ENCODE measurements at regions not wholly inside any gene's neighbourhood (a gene's known extent, or its start where the extent isn't known, plus 50 kb on each side); places are given as distances from the start of the nearest gene placed in this dataset.

DNA sequence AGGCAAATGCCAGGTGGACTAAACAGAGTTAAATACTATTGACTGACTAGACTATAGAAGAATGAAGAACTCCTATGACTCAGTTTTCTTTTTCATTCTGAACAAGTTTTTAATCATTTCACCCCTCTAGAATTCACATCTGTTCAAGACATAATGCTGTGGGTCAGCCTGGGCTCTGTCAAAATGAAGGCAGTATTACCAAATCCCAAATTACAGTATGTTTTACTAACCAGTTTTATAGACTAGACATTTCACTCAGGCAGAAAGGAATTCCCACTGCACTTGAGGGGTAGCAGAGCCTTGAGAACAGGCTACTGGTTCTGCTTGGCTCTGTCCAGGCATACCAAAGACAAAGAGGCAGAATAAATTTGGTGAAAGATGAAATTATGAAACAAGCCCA is 511.7 kb downstream of the EPHA4 start:
- no peak for DNase-seq (ENCODE audit: low spot score)

DNA sequence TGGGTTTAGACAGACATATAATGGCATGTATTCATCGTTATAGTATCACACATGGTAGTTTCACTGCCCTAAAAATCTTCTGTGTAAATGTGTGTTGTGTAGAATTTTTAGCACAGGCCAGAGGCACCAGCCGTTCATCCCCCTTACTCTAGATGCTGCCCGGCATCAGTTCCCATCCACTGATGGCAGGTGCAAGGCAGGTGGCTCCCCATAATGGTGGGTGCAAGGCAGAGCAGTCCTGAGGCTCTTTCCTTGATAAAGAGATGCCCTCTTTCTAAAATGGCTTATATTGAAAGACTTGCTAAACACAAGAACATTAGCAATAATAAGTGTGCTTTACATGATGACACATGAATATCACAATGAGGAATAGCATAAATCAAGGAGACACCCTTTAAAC is 508.5 kb downstream of the EPHA4 start:
- DNase-seq (ENCODE audit: low spot score): no peak

DNA sequence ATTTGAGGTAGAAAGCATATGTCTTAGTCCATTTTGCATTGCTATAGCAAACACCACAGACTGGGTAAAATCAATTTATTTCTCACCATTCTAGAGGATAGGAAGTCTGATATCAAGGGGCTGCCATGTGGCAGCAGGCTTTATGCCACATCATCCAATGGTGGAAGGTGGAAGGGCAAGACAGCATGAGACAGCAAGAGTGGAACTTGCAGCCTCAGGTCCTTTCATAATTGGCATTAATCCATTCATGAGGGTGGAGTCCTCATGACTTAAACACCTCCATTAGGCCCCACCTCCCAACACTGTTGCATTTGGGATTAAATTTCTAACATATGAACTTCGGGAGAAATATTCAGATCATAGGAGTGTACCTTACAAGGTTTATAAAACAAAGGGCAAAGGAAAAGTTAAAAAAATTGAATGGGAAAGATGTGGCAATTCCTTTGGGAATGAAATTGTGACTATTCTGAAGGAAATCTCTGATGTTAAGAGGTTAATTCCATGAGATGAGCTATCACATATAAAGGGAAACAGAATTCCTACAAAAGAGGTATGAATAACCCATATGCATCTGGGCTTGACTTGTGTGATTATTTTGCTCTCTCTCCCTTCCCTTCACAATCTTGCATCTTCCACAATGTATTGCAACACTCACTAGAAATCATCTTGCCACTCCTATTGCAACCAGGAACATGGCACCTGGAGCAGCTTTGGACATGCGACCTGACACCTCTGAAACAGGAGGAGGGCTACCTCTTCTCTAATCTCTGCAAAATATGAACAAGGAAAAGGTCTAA is 507.8 kb downstream of the EPHA4 start:
- DNase-seq (ENCODE audit: low spot score): no peak

DNA sequence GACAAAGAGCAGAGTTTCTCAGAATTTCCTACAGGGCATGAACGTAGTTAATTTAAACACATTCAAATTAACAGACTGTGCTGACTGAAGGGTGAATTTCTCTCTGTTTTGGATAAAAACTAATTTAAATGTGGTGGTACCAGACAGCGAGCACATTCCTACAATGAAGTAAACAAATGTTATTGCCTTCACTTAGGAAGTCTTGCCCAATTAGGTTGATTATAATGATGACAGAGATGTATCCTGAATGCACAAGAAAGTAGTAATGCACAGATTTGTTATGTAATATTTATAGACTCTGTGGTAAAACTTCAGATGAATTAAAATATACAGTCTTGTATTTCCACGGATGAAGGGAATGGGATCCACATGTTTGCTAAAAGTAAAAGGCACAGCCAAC is 507.2 kb downstream of the EPHA4 start:
- no peak for DNase-seq (ENCODE audit: low spot score)

DNA sequence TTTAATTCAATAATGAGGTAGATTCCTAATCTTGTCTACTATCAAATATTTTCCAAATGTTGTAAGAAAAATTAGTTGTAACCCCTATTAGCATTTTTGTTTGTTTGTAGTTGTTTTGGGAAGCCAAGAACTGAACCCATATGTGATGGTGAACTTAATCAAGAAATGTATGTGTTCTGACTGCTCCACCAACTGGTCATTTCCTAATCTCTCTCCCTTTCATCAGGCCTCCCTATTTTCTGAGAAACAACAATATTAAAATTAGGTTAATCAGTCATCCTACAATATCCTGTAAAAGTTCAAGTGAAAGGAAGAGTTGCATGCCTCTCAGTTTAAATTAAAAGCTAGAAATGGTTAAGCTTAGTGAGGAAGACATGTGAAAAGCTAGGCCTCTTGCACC is 504.0 kb downstream of the EPHA4 start:
- DNase-seq (ENCODE audit: low spot score): no peak

GRCh38 chr2:221070106-221070505 is 502.0 kb downstream of the EPHA4 start:
- no peak for DNase-seq (ENCODE audit: low spot score)

GRCh38 chr2:221073326-221074049 is 498.6 kb downstream of the EPHA4 start:
- DNase-seq (ENCODE audit: low spot score): no peak

GRCh38 chr2:221074238-221074637 is 497.9 kb downstream of the EPHA4 start:
- DNase-seq (ENCODE audit: low spot score): no peak

- DNase-seq (ENCODE audit: low spot score): no peak
Observed at GRCh38 chr2:221075203-221075602, 496.9 kb downstream of the EPHA4 start.

GRCh38 chr2:221077251-221077650 is 494.9 kb downstream of the EPHA4 start:
- DNase-seq (ENCODE audit: low spot score): no peak

DNA sequence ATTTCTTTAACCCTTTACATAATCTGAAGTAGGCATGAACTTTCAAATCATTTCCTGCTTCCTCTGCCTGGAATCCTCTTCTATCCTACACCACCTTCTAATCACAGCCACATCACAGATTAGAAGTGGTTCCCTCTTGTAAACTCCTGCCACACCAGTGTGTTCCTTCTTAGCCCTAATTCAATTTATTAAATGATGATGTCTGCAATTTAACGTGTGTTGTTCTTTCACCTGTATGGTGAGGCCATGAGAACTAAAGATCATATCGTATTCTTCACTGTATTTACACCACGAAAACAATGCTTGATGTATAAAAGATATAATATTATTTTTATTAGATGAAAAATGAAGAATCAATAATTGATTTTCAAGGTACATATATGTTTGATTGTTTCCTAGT is 494.3 kb downstream of the EPHA4 start:
- DNase-seq (ENCODE audit: low spot score): no peak

GRCh38 chr2:221085341-221085900 is 486.7 kb downstream of the EPHA4 start:
- DNase-seq (ENCODE audit: low spot score): no peak

- no peak for DNase-seq (ENCODE audit: low spot score)
Observed at GRCh38 chr2:221085936-221086335, 486.2 kb downstream of the EPHA4 start.

DNA sequence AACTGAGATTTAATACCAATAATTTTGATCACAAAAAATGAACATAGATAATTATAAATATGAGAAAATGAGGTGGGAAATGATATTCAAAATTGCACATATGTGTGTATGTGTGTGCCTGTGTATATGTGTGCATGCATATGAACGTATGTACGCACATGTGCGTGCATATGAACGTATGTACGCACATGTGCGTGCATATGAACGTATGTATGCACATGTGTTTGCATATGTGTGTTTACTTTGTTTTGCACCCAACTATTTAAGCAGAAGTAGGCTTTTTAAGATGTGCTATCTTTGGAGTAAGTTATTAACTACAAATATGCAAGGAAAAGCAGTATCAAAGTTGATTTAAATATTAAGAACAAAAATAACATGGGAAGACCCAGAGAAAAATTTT is 484.3 kb downstream of the EPHA4 start:
- DNase-seq (ENCODE audit: low spot score): no peak

GRCh38 chr2:221088506-221088905 is 483.6 kb downstream of the EPHA4 start:
- no peak for DNase-seq (ENCODE audit: low spot score)

DNA sequence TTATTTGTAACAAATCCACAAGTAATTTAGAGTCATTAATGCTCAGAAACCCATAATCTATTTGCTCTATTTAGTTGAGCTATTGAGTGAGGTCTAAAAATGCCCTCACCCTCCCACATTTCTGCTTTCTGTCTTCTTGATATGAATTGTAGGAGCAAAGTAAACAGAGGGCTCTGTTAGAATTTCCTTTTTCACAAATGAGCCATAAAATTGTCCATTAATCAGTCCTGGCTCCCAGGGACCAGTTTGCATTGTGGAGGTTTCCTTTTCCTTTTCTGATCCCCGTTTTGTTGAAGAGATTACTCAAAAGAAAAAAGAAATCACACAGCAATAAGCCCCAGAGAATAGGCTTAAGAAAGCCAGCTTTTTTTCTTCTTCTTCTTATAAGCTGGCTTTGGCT is 476.7 kb downstream of the EPHA4 start:
- DNase-seq (ENCODE audit: low spot score): no peak

- no peak for DNase-seq (ENCODE audit: low spot score)
Observed at GRCh38 chr2:221096706-221097567, 475.2 kb downstream of the EPHA4 start.

GRCh38 chr2:221097568-221097915 is 474.6 kb downstream of the EPHA4 start:
- DNase-seq (ENCODE audit: low spot score): no peak

DNA sequence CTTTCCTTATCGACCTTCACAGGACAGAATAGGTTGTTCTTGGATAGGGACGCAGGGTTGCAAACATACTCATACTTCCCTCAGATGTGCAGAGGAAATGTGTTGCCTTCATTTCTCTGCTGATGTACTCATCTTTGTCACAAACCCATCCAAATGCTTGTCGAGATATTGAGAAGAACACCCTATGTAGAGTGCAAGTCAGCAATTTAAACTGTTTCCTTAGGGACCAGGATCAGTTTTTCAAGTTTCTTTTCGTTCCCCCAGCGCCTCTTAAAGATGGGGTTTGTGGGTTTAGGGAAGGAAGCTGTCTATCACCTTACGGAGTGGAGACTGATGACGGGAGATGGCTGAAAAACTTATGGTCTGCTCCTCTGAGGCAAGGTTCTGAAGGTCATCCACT is 474.2 kb downstream of the EPHA4 start:
- DNase-seq (ENCODE audit: low spot score): no peak

- DNase-seq (ENCODE audit: low spot score): no peak
Observed at GRCh38 chr2:221100467-221101089, 471.5 kb downstream of the EPHA4 start.

GRCh38 chr2:221102896-221103688 is 469.0 kb downstream of the EPHA4 start:
- DNase-seq (ENCODE audit: low spot score): no peak
